ENCODE measurements at regions not wholly inside any gene's neighbourhood (a gene's known extent, or its start where the extent isn't known, plus 50 kb on each side); places are given as distances from the start of the nearest gene placed in this dataset.
"Not testable (repeated sequence)": the region's sequence is repeated elsewhere in the genome, so short reads cannot be mapped to it uniquely, and the experiment has no call there.

DNA sequence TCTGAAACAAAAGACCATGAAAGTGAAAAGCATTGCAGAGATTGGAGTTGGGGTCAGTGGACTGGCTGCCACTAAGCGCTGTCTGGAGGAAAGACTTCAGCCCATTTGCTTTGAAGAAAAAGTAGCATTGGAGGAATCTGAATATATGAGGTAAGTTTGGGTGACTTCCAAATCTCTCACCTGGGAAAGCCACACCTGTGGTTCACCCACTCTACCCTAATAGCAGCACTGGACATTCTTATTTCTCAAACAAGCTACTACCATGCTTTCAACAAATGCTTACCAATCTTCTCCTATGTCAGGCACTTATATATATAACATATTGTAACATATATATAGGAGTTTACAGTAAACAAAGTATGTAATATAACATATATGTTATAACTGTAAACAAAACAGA is 76.0 kb upstream of the POGK start:
- CTCF ChIA-PET: no interaction called here
- POLR2A ChIA-PET (ENCODE audit: low non-redundant PET): no interaction called here
- DNase-seq (ENCODE audit: low spot score): no peak
- TF ChIP-seq, protein P1, sequence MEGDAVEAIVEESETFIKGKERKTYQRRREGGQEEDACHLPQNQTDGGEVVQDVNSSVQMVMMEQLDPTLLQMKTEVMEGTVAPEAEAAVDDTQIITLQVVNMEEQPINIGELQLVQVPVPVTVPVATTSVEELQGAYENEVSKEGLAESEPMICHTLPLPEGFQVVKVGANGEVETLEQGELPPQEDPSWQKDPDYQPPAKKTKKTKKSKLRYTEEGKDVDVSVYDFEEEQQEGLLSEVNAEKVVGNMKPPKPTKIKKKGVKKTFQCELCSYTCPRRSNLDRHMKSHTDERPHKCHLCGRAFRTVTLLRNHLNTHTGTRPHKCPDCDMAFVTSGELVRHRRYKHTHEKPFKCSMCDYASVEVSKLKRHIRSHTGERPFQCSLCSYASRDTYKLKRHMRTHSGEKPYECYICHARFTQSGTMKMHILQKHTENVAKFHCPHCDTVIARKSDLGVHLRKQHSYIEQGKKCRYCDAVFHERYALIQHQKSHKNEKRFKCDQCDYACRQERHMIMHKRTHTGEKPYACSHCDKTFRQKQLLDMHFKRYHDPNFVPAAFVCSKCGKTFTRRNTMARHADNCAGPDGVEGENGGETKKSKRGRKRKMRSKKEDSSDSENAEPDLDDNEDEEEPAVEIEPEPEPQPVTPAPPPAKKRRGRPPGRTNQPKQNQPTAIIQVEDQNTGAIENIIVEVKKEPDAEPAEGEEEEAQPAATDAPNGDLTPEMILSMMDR (conservative IDR thresholded peaks at IDR 0.05; ENCODE audit: low read depth): no peak
- no peak overlapping the region for H3K27ac ChIP-seq

DNA sequence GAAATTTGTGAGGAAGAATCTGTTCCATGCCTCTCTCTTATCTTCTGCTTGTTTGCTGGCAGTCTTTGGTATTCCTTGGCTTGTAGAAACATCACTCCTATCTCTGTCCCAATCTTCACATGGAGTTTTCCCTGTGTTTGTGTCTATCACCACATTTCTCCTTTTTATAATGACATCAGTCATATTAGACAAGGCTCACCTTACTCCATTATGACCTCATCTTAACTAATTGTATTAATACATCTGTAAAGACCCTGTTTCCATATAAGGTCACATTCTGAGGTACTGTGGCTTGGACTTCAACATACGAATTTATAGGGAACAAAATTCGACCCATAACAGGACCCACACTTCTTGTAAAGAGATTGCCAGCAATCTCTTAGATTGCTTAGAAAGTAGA is 72.3 kb upstream of the POGK start:
- DNase-seq (ENCODE audit: low spot score): no peak
- TF ChIP-seq, protein P1 (conservative IDR thresholded peaks at IDR 0.05; ENCODE audit: low read depth): no peak
- ChIA-PET POLR2A (ENCODE audit: low non-redundant PET) (no interaction called here), CTCF (no interaction called here)
- no peak overlapping the region for H3K27ac ChIP-seq

DNA sequence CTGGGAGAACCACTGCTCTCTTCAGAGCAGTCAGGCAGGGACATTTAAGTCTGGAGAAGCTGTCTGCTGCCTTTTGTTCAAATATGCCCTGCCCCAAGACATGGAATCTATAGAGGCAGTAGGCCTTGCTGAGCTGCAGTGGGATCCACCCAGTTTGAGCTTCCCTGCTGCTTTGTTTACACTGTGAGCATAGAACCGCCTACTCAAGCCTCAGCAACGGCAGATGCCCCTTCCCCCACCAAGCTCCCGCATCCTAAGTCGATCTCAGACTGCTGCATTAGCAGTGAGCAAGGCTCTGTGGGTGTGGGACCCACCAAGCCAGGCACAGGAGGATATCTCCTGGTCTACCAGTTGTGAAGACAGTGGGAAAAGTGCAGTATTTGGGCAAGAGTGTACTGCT is 54.6 kb upstream of the POGK start:
- POLR2A ChIA-PET (ENCODE audit: low non-redundant PET): not testable (repeated sequence)
- CTCF ChIA-PET: interaction anchor here (0.6 kb wide), 1 partner anchor 306 kb away, joined by 3 read pairs; no protein-coding TSS in a partner anchor

DNA sequence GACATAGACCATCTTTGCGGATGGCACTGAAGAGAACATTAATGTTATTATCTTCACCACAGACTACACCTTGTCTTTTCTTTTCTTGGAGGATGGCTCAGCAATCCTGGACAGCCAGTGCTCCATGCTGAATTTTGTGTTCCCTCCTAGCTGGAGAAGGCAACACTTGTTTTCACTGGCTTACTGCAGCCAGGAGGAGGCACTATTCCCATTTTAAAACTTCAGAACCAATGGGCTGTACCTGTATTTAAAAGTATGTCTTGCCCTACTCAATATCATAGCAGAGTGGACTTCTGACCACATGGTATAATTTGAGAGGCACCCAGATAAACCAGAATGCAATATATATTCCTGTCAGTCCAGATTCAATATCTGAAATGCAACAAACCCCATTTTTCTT is 53.3 kb upstream of the POGK start:
- no peak overlapping the region for H3K27ac ChIP-seq
- TF ChIP-seq, protein P1 (conservative IDR thresholded peaks at IDR 0.05; ENCODE audit: low read depth): no peak
- no peak for DNase-seq (ENCODE audit: low spot score)
- ChIA-PET POLR2A (ENCODE audit: low non-redundant PET) (no interaction called here), CTCF (no interaction called here)

More for the DNA sequence above, 54.6 kb upstream of the POGK start:
- not testable (repeated sequence) for H3K27ac ChIP-seq; DNase-seq (ENCODE audit: low spot score)

DNA sequence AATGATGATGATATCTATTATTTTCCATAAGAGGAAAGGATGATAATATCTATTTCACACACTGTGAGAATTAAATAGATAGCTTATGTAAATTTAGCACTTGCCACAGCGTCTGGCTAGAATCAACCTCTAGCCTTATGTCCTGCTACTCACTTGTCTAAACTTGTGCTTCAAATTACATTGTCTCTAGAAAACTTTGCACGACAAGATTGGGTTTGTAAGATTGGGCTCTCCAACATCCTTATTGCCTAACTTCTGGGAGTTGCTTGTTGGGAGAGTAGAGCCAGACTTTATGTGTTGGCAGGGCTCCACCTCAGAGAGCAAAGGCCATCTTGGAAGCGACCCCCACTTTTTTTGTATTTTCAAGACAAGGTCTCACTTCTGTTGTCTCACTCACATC is 50.0 kb upstream of the POGK start:
- H3K27ac ChIP-seq: no peak overlapping the region
- CTCF ChIA-PET: no interaction called here
- DNase-seq (ENCODE audit: low spot score): peak; percentile 34
- TF ChIP-seq, protein P1 (conservative IDR thresholded peaks at IDR 0.05; ENCODE audit: low read depth): no peak
- POLR2A ChIA-PET (ENCODE audit: low non-redundant PET): no interaction called here

Measured in RWPE1 (cell line).